Urinary bladder (tissue), 3 donors: ENCODE measurements at regions not wholly inside any gene's neighbourhood (a gene's known extent, or its start where the extent isn't known, plus 50 kb on each side); places are given as distances from the start of the nearest gene placed in this dataset.
"Not testable (repeated sequence)": the region's sequence is repeated elsewhere in the genome, so short reads cannot be mapped to it uniquely, and the experiment has no call there.

Experiments
- DNase-seq: peaks from one replicate; pipeline ENCODE4 v3.0.0-alpha.2; 2015; ENCODE audit errors: extremely low spot score
- H3K27ac ChIP-seq: one replicate; pipeline ENCODE4 v1.5.1; 2013; ENCODE audit warnings: low read depth, mild to moderate bottlenecking, moderate library complexity
- H3K36me3 ChIP-seq: one replicate; pipeline ENCODE4 v1.6.1; 2013; ENCODE audit warnings: mild to moderate bottlenecking, moderate library complexity; ENCODE audit not compliant: insufficient read depth
- H3K4me1 ChIP-seq: one replicate; pipeline ENCODE4 v1.6.1; 2013; ENCODE audit warnings: mild to moderate bottlenecking, moderate library complexity; ENCODE audit not compliant: insufficient read depth
- H3K4me3 ChIP-seq: one replicate; pipeline ENCODE4 v1.5.1; 2013; ENCODE audit warnings: low read depth, low read length
- WGBS: extraction: QIAGEN DNeasy Blood & Tissue Kit; methylation state at CpG from one replicate; pipeline ENCODE4 v1.1.7; 2013; 5-methylcytosine and 5-hydroxymethylcytosine counted together
- donor health status: healthy with polysubstance abuse.
- donor health status: healthy.

DNA sequence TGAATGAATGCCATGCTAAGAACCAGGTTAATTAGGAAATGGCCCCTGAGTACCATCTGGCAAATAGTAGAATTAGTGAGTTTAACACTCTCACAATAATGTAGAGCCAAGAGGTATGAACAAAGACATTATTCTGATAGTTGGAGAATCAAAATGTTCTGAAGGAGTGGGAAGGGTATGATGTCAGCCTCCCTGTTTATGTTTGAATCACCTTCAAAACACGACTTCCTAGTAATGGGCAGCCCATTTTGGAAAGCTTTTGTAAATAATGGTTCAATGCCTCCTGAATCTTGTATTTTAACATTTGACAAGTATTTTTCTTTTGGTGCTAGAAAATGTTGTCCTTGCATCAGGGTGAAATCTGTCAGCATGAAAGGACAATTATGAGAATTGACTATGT, 108.3 kb downstream of the DSEL start:
- Histone ChIP-seq H3K4me3 (no peak overlapping the region), H3K4me1 (no peaks in the 10 kb centered on the region), H3K36me3 (no peaks in the 10 kb centered on the region), H3K27ac (no peak overlapping the region)
- WGBS: 49% methylated on average over 1 of the region's 1 CpG
- DNase-seq: no peak

DNA sequence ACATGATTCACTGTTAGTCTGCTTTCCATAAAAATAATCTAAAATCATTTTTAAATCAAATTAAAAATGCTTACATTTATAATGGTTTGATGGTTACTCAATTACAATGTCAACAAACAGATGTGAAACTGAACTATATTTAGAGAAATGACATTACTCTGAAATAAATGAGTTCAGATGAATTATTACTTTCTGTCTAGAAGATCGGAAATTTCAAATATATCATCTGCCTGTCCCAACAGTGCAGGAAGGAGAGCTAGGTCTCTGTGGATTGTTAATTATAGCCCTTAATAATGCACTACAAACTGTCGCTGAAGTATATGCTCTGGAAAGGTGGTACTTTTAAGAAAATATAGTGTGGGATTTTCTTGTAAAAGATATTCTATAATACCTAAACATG, 109.8 kb downstream of the DSEL start:
- Histone ChIP-seq H3K4me1 (no peaks in the 10 kb centered on the region), H3K27ac (no peak overlapping the region), H3K4me3 (no peak overlapping the region), H3K36me3 (no peaks in the 10 kb centered on the region)
- WGBS: 76% methylated on average over 2 of the region's 2 CpGs
- DNase-seq: no peak

GRCh38 chr18:67402543-67402942, 114.0 kb downstream of the DSEL start:
- DNase-seq: no peak
- H3K27ac ChIP-seq: no peak overlapping the region
- WGBS: 20% methylated on average over 1 of the region's 1 CpG
- H3K4me1 ChIP-seq: no peaks in the 10 kb centered on the region
- H3K4me3 ChIP-seq: no peak overlapping the region
- no peaks in the 10 kb centered on the region for H3K36me3 ChIP-seq

- Histone ChIP-seq H3K27ac (no peak overlapping the region), H3K4me1 (no peaks in the 10 kb centered on the region), H3K36me3 (no peaks in the 10 kb centered on the region), H3K4me3 (no peak overlapping the region)
- 84% methylated on average over 4 of the region's 4 CpGs for WGBS
- DNase-seq: no peak
Measured at GRCh38 chr18:67400502-67401117, 115.9 kb downstream of the DSEL start.

DNA sequence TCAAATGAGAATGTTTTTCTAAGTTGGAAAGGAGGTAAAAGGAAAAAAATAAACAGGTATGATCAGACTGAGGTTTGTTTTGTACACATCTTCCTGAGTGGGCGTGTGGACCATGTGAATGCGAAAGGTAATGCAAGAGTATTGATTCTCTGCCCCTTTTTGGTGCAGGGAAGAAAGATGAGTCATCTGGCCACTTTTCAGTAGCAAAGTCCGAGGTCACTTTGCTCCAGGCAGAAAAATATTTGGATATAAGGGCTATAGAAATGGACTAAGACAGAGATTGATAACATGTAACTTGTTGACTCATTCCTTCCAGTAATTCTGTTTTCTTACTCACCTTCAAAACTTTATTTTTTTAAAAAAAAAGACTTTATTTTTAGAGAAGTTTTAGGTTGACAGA, 130.5 kb downstream of the DSEL start:
- Histone ChIP-seq H3K4me1 (no peaks in the 10 kb centered on the region), H3K4me3 (no peak overlapping the region), H3K36me3 (no peaks in the 10 kb centered on the region), H3K27ac (no peak overlapping the region)
- 76% methylated on average over 3 of the region's 3 CpGs for WGBS
- no peak for DNase-seq

GRCh38 chr18:67385455-67385854, 131.1 kb downstream of the DSEL start:
- H3K36me3 ChIP-seq: no peaks in the 10 kb centered on the region
- no peak for DNase-seq
- H3K4me3 ChIP-seq: no peak overlapping the region
- 51% methylated on average over 6 of the region's 6 CpGs for WGBS
- H3K4me1 ChIP-seq: no peaks in the 10 kb centered on the region
- H3K27ac ChIP-seq: no peak overlapping the region

- not testable (repeated sequence) for H3K4me1 ChIP-seq, H3K4me3 ChIP-seq, DNase-seq, H3K36me3 ChIP-seq, H3K27ac ChIP-seq
- WGBS: 56% methylated on average over 3 of the region's 3 CpGs
Measured at GRCh38 chr18:67384057-67384456, 132.5 kb downstream of the DSEL start.

DNA sequence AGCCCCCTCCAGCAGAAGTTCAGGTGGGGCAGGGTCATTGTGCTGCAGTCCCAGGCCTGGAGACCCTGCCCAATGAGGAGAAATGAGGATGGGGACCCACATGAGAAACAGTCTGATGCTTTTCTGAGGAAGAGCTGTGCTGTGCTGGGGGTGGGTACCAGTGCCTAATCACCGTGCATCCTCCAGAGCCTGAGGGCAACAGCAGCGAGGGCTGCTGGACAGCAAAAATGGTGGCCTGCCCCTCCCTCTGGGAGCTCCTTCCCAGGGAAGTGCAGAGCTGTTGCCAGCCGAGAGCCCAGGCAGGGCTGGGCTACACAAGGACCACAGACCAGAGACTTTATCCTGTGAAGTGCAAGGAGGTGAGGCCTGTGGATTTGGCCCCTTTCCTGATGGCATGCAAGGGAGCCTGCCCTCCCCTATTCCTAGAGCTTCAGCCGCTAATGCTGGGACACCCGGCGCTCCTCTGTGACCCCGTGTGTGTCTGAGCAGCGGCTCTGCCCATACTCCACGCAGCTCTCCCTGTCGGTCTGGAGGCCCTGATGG, 134.8 kb downstream of the DSEL start:
- no peak for DNase-seq
- WGBS: 93% methylated on average over 10 of the region's 10 CpGs
- H3K4me1 ChIP-seq: no peaks in the 10 kb centered on the region
- no peak overlapping the region for H3K4me3 ChIP-seq
- no peaks in the 10 kb centered on the region for H3K36me3 ChIP-seq
- no peak overlapping the region for H3K27ac ChIP-seq

GRCh38 chr18:67380867-67381266, 135.7 kb downstream of the DSEL start:
- WGBS: 93% methylated on average over 3 of the region's 3 CpGs
- Histone ChIP-seq H3K4me1 (no peaks in the 10 kb centered on the region), H3K4me3 (no peak overlapping the region), H3K36me3 (no peaks in the 10 kb centered on the region), H3K27ac (no peak overlapping the region)
- DNase-seq: no peak

GRCh38 chr18:67379981-67380380, 136.5 kb downstream of the DSEL start:
- no peak overlapping the region for H3K4me3 ChIP-seq
- H3K36me3 ChIP-seq: no peaks in the 10 kb centered on the region
- no peak overlapping the region for H3K27ac ChIP-seq
- DNase-seq: no peak
- no peaks in the 10 kb centered on the region for H3K4me1 ChIP-seq
- WGBS: 84% methylated on average over 2 of the region's 2 CpGs

DNA sequence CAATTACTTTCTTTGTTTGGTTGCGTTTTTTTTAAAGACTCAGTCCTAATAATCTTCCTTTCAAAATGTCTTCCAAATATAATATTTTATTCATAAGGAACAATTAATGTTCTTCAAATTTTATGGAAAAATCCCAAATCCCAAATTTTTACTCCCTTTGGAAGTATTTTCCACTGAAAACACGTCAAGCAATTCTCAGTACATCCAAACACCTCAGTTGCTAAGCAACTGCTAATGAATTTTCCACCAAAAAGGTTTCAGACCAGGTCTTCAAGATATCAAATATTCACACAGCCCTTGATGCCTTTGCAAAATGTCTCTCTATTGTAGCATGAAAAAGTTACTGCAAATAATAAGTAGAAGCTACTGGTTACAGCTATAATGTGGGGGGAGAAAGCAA, 140.1 kb downstream of the DSEL start:
- Histone ChIP-seq H3K27ac (no peak overlapping the region), H3K4me1 (no peaks in the 10 kb centered on the region), H3K4me3 (no peak overlapping the region), H3K36me3 (no peaks in the 10 kb centered on the region)
- WGBS: 46% methylated on average over 2 of the region's 2 CpGs
- DNase-seq: no peak

DNA sequence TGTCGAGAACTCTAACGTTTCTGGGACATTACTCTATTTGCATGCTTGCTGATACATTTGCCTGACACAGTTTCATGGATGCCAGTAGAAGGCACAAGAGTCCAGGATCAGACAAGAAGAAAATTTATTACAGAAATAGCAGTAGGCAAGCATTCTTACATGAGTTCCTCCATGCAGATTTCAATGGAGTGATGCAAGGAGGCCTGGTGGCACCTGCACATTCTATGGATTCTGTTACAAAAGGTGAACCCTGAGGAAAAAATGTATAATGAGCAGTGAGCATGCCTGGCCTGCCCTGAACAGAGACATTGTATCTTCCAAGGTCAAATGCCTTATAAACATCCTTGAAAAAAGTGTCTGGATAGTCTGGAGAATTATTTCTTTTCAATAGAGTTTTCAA, 142.9 kb downstream of the DSEL start:
- 82% methylated on average over 2 of the region's 2 CpGs for WGBS
- no peak for DNase-seq
- H3K27ac ChIP-seq: no peak overlapping the region
- no peaks in the 10 kb centered on the region for H3K4me1 ChIP-seq
- H3K4me3 ChIP-seq: no peak overlapping the region
- no peaks in the 10 kb centered on the region for H3K36me3 ChIP-seq

GRCh38 chr18:67367540-67367939, 149.0 kb downstream of the DSEL start:
- WGBS: 90% methylated on average over 2 of the region's 2 CpGs
- Histone ChIP-seq H3K4me1 (no peaks in the 10 kb centered on the region), H3K27ac (no peak overlapping the region), H3K36me3 (no peaks in the 10 kb centered on the region), H3K4me3 (no peak overlapping the region)
- DNase-seq: no peak

- Histone ChIP-seq H3K4me1 (no peaks in the 10 kb centered on the region), H3K36me3 (no peaks in the 10 kb centered on the region), H3K27ac (no peak overlapping the region), H3K4me3 (no peak overlapping the region)
- no peak for DNase-seq
- WGBS: 84% methylated on average over 3 of the region's 3 CpGs
Measured at GRCh38 chr18:67363694-67364093, 152.8 kb downstream of the DSEL start.

DNA sequence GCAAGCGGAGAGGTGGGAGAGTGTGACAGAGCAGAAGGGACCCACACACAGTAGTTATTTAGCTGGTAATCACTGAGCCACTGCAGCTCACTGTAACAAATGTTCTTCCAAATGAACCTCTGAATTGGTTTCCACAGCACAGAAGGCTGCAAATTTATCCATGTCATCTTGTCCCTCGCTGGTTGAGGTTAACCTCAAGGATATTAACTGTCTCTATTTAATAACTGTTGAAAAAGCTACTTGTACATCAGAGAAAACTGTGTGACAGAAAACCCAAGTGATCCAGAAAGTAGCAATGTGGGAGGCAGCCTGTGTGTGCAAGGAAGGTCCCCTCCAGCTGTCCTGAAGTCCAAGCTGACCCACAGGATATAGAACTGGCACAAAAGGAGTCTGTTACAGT, 153.6 kb downstream of the DSEL start:
- Histone ChIP-seq H3K36me3 (no peaks in the 10 kb centered on the region), H3K4me1 (no peaks in the 10 kb centered on the region), H3K27ac (no peak overlapping the region), H3K4me3 (no peak overlapping the region)
- no peak for DNase-seq
- 80% methylated on average over 2 of the region's 2 CpGs for WGBS
